GM12873 (cell line): ENCODE measurements at regions not wholly inside any gene's neighbourhood (a gene's known extent, or its start where the extent isn't known, plus 50 kb on each side); places are given as distances from the start of the nearest gene placed in this dataset.

Source experiments
- TF ChIP-seq, protein P1 (sequence below): IDR thresholded peaks from 2 replicates; pipeline ENCODE4 v1.5.1; 2012; ENCODE audit warnings: low read depth, mild to moderate bottlenecking, moderate library complexity, low read length, control low read depth; ENCODE audit not compliant: insufficient read depth; ENCODE audit errors: missing control alignments

DNA sequence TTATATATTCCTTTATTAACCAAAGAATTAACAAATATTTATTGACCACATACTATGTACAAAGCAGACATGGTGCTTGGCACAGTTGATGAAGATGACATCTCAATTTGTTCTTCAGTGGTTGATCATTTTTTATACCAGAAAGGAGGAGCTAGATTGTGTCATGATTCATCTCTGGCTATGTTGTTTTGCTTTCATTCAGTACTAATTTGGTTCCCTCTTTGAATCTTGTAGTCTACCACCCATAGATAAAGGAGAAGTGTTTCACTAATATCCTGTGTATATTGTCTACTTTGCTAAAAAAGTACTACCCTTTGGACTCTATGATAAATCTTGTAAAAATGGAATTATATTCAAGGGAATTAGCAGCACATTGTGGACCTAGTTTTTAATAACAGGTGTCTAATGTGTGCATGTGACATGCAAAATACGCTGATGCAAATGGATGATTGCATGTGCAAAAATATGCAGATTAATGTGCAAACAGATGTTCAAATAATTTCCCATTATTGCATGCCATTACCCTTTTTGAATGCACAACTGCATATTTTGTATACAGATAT, 313.2 kb upstream of the ZEB2 start:
- TF ChIP-seq, protein P1, sequence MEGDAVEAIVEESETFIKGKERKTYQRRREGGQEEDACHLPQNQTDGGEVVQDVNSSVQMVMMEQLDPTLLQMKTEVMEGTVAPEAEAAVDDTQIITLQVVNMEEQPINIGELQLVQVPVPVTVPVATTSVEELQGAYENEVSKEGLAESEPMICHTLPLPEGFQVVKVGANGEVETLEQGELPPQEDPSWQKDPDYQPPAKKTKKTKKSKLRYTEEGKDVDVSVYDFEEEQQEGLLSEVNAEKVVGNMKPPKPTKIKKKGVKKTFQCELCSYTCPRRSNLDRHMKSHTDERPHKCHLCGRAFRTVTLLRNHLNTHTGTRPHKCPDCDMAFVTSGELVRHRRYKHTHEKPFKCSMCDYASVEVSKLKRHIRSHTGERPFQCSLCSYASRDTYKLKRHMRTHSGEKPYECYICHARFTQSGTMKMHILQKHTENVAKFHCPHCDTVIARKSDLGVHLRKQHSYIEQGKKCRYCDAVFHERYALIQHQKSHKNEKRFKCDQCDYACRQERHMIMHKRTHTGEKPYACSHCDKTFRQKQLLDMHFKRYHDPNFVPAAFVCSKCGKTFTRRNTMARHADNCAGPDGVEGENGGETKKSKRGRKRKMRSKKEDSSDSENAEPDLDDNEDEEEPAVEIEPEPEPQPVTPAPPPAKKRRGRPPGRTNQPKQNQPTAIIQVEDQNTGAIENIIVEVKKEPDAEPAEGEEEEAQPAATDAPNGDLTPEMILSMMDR: no peak

DNA sequence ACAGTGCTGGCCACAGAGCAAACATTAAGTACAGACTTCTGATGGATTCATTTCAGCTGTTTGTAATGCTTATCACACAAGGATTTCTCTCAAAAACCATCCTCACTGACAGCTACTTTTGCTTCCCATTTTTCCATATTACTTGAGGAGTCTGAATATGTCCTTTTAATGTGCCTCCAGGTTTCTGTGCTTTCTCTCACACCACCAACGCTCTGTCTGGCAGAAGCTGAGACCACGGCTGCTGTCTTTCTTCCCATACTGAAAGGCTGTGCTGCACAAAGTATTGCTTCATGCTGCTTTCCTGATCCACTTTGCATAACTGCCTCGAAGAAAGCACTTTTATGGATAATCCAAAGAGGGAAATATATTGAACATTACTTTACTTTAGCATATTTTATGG, 312.1 kb upstream of the ZEB2 start:
- TF ChIP-seq, protein P1: no peak

DNA sequence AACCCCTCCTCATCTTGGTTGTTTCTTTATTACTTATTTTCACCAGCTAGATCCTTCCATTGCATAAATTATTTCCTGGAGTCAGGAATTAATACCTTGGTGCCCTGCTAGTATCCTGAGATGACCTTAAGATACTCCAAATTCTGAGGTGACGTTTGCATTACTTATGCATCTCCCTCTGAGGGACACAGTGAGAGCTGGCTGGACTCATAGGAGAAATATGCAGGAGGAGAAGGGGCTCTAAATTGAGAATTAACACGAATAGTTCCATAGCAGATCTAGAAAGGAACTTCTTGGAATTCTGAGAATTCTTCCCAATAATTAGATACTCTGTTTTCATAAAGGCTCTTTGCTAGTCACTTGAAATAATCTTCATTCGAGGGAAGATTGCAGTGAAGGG, 310.6 kb upstream of the ZEB2 start:
- TF ChIP-seq, protein P1: no peak

DNA sequence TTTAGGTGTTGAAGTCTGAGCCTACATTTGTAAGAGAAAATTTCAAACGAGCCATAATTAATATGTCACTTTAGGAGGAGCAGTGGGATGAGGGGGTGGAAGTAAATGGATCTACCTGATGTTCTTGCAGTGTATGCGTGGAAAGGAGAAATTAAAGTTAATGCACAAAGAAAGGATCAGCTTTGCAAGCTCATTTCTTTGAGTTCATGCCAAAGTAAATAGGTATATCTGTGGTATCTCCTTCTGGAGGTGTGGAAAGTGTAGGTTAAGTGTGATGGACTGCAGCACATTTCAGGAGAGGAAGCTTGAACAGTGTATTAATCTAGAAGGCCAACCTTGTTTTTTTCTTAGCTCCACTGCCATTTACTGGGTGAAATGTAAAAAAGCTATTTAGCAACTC, 307.5 kb upstream of the ZEB2 start:
- TF ChIP-seq, protein P1: no peak

DNA sequence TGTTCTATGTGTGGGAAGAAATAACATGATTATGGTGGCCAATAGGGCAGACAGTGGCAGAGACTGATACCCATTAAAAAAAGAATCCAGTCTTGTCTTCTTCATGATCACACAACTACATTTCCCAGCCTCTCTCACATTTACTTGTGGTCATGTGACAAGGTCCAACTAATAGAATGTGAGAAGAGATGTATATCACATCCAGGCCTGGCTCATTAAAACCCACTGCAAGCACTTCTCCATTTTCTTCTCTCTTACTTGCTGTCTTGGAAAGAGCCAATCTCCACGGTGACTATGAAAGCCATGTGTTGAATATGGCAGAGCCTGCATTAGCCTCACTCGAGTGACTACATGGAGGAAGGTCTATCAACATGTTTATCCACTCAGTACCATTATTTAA, 306.2 kb upstream of the ZEB2 start:
- TF ChIP-seq, protein P1: no peak

DNA sequence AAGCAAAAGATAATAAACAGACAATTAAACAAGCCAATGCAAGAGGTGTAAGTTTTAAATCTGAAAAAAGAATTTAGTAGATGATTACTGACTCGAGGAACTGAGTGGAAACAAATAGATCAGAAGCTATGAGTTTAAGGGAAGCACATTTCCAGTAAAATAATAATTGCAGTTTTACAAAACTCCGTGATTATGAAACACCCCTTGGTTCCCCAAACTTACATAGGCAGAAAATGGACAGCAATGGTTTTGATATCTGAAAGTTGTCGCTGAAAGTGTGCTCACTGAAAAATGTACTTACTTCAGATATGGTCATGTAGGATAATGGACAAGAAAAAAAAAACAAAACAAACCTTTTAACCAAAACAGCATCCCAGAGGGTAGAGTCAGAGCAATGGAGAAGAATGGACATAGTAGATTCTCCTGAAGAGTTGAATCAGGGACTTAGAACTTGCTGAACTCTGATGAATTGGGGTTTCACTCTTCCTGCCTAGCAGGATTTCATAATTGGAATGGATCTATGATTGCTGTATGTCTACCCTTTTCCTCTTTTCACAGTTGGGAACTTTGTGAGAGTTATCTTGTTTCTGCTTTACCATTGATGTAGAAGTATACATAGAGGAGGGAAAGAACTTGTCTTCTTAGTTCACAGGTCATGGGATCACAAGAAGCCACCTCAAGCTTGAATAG, 305.6 kb upstream of the ZEB2 start:
- TF ChIP-seq, protein P1: no peak

DNA sequence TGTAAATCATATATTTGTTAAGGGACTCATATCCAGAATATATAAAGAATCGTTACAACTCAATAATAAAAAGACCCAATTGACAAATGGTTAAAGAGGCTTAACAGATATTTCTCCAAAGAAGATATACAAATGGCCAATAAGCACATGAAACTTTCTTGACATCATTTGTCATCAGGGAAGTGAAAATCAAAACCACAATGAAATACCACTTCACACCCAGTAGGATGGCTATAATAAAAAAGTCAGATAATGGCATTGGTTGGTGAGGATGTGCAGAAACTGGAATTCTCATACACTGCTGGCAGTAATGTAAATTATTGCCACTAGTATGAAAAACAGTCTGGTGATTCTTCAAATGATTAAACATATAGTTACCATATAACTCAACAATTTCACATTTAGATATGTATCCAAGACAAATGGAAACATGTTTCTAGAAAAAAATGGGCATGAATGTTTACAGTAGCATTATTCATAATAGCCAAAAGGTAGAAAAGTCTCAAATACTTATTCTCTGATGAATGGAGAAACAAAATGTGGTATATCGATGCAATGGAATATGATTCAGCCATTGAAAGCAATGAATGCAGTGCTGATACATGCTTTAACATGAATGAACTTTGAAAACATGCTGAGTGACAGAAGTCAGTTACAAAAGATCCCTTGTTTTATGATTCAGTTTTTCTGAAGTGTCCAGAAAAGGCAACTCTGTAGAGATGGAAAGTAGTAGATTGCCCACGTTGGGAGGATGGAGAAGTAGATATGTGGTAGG, 304.6 kb upstream of the ZEB2 start:
- TF ChIP-seq, protein P1: no peak
